ENCODE measurements at regions not wholly inside any gene's neighbourhood (a gene's known extent, or its start where the extent isn't known, plus 50 kb on each side); places are given as distances from the start of the nearest gene placed in this dataset.

DNA sequence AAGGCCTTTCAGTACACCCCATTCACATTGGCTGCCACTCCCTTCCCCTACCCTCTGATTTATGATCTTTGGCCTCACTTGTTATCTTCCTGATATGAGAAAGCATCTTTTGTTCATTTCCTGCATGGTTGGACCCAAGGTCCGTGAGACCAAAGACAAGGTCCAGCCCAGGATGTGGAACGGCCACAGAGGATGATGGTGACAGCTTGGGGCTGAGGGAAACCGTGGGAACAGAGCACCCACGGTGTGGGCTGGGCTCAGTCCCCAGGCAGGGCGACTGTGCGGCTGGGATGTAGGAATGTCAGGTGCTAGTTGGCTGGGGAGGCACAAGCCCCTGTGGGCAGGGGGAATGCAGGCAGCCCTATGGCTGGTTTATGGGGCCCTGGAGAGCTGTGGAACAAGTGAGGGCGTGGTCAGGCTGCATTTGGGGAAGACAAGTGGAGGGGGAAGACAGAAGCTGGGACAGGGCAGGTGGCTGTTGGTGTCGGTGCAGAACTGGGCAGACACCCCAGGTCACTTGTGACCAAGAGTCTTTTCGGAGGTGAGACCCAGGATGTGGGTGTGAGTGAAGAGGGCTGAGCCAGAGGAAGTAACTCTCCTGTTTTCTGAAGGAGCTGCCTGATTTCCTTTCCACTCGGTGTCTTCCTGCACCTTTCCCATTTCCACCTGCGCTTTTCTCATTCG, 51.7 kb upstream of the IGFBP3 start:
- no peak for DNase-seq

DNA sequence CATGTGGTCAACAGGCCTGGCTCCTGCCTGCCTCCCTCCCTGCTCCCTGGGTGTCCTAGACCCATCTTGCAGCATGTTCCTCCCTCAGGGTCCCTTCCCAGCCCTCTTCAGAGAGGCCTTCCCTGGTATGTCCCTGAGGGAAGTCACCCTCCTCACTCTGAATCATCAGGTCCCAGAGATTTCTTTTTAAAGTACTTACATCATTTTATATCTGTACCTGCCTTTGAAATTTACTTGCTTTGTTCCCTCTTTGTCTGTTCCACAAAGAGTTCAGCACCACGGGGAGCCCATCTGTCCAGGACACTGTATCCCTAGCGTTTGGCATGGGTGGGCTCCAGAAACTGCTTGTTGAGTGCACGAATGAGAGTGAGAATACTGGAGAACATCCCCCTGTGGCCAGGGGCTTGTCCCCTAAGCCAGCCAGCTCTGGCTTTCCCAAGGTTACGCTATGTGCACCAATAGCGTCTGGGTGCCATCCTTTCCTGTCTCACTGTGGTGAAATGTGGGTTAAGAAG, 50.6 kb upstream of the IGFBP3 start:
- no peak for DNase-seq

DNA sequence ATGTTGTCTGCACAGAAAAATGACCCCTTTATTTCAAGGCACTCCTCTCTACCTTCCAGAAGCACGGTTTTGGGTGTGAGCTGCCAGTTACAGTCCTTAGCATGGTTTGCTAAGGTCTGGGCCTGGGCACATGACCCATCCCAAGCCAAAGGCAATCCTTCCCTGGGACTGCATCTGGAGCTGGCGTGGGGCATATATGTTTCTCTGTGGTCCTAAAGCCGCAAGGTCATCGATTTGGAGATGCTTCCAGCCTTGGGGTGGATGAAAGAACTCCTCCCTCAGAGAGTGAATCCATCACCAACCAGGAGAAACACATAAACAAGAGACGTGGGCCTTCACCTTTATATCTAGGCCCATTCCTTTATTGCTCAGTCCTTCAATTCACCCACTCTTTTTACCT, 50.1 kb upstream of the IGFBP3 start:
- DNase-seq, result no peak
